ENCODE measurements at regions not wholly inside any gene's neighbourhood (a gene's known extent, or its start where the extent isn't known, plus 50 kb on each side); places are given as distances from the start of the nearest gene placed in this dataset.
A peak's percentile ranks its signal among the peaks of the same experiment; 100 is the strongest.

- peak overlapping the region; percentile 85 for H3K27ac Mint-ChIP-seq
- H3K27me3 Mint-ChIP-seq = no peaks in the 10 kb centered on the region
- no peak for DNase-seq (ENCODE audit: extremely low spot score, unreplicated experiment)
- no peaks in the 10 kb centered on the region for H3K9me3 Mint-ChIP-seq
- TF ChIP-seq CTCF (conservative IDR thresholded peaks at IDR 0.05) = no peak
- H3K36me3 Mint-ChIP-seq = no peaks in the 10 kb centered on the region
- H3K4me3 Mint-ChIP-seq = peak overlapping the region; percentile 32
- peaks cover 36% of the 10 kb centered on the region for H3K4me1 Mint-ChIP-seq (ENCODE audit: unreplicated experiment)
Observed at GRCh38 chr14:64645220-64645892, 58.9 kb upstream of the PLEKHG3 start.

GRCh38 chr14:64646103-64646502 lies 58.1 kb upstream of the PLEKHG3 start:
- Mint-ChIP-seq H3K4me3 (peak overlapping the region; percentile 32), H3K36me3 (no peaks in the 10 kb centered on the region), H3K4me1 (ENCODE audit: unreplicated experiment) (peaks cover 36% of the 10 kb centered on the region)

GRCh38 chr14:64649383-64649998 lies 54.7 kb upstream of the PLEKHG3 start:
- H3K4me1 Mint-ChIP-seq (ENCODE audit: unreplicated experiment) = peaks cover 36% of the 10 kb centered on the region
- no peak overlapping the region for H3K27ac Mint-ChIP-seq
- H3K9me3 Mint-ChIP-seq = no peaks in the 10 kb centered on the region
- H3K4me3 Mint-ChIP-seq = no peak overlapping the region
- DNase-seq (ENCODE audit: extremely low spot score, unreplicated experiment) = no peak
- no peaks in the 10 kb centered on the region for H3K27me3 Mint-ChIP-seq
- H3K36me3 Mint-ChIP-seq = no peaks in the 10 kb centered on the region
- TF ChIP-seq CTCF (conservative IDR thresholded peaks at IDR 0.05) = no peak

More at GRCh38 chr14:64646103-64646502, 58.1 kb upstream of the PLEKHG3 start:
- no peaks in the 10 kb centered on the region for H3K9me3 Mint-ChIP-seq
- no peaks in the 10 kb centered on the region for H3K27me3 Mint-ChIP-seq
- DNase-seq (ENCODE audit: extremely low spot score, unreplicated experiment) = no peak
- no peak for TF ChIP-seq CTCF (conservative IDR thresholded peaks at IDR 0.05)
- H3K27ac Mint-ChIP-seq = peak overlapping the region; percentile 85

DNA sequence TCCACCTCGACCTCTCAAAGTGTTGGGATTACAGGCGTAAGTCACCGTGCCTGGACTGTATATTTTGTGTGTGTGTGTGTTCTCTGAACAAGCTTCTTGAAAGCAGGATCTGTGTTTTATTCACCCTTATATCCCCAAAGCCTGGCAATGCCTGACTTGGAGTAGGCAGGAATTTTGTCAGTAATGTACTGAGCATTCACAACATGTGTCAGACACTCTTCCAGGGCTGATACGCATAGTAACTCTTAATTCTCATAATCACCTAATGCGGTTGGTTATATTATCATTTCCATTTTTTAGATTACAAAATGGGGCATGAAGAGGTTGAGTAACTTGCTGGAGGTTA lies 50.4 kb upstream of the PLEKHG3 start:
- H3K4me1 Mint-ChIP-seq (ENCODE audit: unreplicated experiment) = peaks cover 18% of the 10 kb centered on the region
- no peaks in the 10 kb centered on the region for H3K9me3 Mint-ChIP-seq
- no peak for TF ChIP-seq CTCF (conservative IDR thresholded peaks at IDR 0.05)
- no peaks in the 10 kb centered on the region for H3K36me3 Mint-ChIP-seq
- H3K27ac Mint-ChIP-seq = no peak overlapping the region
- H3K27me3 Mint-ChIP-seq = no peaks in the 10 kb centered on the region
- no peak overlapping the region for H3K4me3 Mint-ChIP-seq
- no peak for DNase-seq (ENCODE audit: extremely low spot score, unreplicated experiment)

DNA sequence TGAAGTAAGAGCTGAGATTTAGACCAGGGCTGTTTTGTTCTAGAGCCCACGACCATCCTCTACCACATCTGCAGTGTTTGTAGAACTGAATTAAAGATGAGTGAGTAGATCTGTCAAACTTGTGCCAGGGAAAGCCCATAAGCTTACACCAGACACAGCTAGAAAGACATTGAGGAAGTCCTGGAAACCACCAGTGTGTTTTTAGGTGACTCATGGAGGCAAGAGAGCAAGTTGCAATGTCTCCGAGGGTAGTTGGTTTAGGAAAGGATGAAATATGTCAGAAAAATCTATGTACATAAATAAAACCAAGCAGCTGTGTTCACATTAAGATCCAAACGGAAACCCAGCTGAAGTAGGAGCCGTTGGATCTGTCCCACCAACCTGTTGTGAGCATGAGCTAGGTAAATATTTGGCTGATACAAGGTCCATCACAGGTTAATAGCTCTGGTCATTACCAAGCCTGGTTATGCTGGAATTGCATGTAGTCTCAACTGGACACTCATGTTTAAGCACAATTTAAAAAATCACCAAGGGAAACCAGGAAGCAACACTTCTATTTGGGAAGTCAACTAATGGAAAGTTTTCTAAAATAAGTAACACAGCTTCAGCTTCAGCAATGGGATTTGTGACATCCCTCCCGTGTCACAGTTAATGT lies 49.9 kb upstream of the PLEKHG3 start:
- TF ChIP-seq CTCF (conservative IDR thresholded peaks at IDR 0.05) = no peak
- Mint-ChIP-seq H3K27me3 (no peaks in the 10 kb centered on the region), H3K4me1 (ENCODE audit: unreplicated experiment) (peaks cover 17% of the 10 kb centered on the region), H3K4me3 (no peak overlapping the region), H3K9me3 (no peaks in the 10 kb centered on the region), H3K36me3 (no peaks in the 10 kb centered on the region), H3K27ac (no peak overlapping the region)
- no peak for DNase-seq (ENCODE audit: extremely low spot score, unreplicated experiment)

Measured in type B pancreatic cell (in vitro differentiated cells).